Fibroblast of skin of back (primary cell): ENCODE measurements at regions not wholly inside any gene's neighbourhood (a gene's known extent, or its start where the extent isn't known, plus 50 kb on each side); places are given as distances from the start of the nearest gene placed in this dataset.

Source experiments
- DNase-seq: peaks from one replicate; pipeline ENCODE4 v3.0.0-alpha.2; 2013

DNA sequence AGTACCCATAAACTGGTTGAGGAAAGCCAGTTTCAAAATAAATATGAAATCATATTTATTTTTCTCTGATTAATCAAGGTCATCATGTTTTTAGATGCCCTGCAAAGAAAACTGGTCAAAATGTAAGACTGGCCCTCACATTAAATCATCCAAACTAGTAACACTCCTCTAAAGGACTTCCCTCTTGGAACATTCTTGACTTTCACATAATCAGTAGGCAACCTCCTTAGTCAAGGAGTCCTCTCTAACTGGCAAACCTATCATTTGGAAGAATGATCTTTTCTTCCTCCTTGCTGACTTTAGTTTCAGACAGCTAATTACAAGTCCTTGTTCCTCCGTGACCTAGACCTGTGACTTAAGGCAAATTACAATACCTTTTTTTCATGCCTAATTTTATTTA, 82.5 kb upstream of the DCBLD2 start:
- DNase-seq = no peak

DNA sequence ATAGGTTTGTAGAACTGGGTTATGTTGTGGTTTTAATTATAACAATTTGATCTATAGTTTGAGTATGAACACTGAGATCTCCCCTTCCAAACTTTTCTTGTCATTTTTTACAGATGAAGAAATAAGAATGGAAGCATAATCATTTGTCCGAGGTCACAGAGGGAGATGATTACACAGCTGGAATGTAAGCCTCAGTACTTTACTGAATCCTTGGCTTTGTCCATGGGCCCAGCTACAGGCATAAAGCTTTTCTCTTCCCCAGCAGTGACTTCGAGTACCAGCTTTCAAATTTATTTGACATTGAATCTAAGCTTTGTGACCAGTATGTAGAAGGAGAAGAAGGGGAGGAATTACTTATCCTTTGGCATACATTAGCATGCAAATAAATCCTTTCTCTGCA, 80.9 kb upstream of the DCBLD2 start:
- DNase-seq = no peak

DNA sequence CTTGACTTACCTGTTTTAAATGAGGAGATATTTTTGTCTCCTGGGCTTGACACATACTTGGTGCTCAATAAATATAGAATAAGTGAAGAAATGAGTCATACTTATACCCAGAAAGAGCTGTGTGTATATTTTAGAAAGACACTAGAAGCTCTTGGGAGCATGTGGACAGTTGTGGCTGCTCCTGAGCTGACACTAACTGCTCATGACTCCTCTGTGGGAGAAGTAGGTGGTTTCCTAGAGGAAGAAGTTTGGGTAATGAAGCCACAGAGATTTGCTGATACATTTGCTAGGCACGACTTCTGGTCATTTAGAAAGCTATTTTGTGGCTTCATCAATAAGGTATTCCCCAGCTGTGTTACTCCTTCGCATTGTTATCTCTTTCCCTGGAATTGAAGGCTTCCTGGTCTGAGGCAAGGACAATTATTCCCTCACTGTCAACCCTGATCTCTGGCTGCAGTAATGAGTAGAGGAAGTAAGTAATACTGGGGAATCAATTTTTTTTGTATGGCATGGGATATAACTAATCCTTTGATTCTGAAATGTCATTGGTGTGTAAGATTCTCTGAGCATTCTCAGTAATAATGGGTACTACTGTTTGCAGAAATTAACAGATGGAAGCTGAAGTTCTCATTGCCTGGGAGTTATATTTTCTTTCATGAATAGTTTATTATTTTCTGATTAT, 79.6 kb upstream of the DCBLD2 start:
- DNase-seq = peak; percentile 78

DNA sequence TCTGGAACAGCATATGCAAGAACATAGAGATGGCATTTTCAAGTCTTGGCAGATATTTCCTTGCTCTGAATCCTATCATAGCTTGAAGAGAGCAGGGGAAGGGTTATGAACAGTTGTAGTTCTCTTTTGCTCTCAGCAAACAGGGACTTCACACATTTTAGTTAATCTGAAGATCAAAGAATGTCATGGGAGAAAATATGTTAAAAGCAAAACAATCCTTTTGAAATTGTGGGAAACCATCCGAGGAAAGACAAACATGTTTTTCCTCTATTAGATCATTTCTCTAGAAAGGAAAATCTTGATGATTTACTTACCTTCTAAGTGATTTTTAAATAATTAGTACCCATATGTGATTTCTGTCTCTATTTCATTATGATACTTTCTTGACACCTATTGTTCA, 77.8 kb upstream of the DCBLD2 start:
- DNase-seq = no peak

DNA sequence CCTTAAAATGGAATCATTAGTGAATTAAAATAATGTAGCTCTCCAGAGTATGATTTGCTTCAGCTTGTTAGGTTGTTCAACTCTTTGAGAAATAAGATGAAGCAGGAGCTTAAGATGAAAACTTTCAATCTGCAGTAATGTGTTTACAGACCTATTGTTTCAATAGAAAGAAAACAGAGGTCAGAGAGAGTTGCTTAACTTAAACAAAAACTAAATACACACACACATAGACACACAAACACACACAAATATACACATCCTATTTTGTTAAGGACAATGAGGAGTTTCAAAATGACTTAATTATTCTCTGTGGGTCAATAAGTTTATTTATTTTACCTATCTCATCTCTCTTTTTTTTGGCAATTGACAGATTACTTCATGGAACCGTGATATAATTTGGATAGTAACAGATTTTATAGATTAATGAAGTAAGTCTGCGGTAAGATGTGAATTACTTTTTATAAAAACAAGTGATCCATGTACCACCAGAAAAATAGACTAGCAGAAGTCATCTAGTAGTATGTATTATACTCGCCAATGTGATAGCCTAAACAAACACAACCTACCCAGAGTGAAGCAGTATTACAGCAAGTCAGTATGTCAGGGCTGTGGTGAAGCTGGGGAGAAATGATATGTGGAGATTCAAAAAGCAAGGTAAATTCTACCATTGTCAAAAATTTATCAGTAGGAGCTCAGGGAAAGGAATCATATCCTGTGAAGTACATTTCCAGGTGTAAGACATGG, 76.7 kb upstream of the DCBLD2 start:
- DNase-seq = no peak

DNA sequence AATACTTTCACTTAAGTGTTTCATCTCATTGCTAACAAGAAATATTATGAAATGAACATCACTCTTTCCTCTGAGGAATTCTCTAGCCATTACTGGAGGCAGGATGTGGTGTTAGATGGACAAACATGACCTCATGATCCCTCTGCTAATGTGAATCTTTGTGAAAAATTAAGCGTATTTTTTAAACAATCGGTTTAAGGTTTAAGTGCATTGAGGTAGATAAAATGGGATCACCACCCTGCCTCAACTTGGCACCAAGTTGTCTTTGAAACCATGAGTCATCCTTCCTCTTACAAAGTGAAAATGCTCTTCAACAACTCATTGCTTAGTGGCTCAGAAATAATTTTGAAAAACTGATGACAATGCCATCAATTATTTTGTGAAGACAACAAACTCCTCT, 76.0 kb upstream of the DCBLD2 start:
- peak; percentile 84 for DNase-seq

DNA sequence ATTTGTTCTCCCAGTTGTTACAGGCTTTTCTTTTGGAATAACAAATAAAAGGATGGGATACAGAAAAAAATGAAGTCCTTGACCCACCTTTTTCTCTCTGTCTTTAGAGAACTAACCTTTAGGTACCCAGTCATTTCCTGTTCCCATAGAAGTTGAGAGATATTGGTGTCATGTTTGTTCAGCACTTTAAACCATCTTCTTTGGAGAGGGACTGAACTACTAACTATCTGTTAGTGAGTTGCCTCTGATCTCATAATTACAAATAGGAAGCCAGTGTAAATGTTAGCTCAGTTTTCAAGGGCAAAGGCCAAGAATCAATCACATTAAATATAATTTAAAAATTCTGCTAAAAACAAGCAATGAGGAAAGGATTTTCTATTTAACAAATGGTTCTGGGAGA, 72.9 kb upstream of the DCBLD2 start:
- no peak for DNase-seq

DNA sequence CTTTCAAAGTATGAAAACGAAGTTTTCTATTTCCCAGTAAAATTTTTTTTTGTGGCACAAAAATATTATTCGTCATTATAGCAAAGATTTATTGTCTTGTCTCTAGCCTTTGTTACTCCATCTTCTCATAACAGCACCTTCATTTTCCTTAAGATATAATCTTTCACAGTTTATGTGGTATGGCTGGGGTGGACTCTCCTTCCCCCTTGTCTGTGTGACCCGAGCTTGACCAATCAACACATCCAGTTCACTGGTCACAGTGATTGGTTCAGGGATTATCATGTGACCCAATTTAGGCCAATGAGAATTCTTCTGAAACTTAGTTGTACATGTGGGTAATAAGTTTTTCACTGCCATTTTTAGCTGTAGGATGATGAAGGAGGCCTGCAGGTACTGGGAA, 71.2 kb upstream of the DCBLD2 start:
- DNase-seq = no peak

DNA sequence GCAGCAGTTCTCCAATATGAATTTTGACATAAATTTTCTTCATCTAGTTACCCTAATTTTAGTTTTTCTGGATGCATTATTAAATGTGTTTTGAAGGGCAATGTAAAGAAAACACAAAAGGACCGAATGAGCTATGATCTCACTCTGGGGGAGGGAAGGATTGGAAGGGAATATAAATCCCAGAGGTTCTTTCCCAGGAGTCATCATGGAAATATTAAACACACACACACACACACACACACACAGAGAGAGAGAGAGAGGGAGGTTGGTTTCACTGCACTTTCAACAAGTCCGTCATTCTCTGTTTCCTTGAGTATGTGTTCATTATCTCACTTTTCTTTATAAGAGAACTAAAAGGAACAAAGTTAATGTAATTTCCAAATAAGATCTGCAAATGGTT, 70.7 kb upstream of the DCBLD2 start:
- DNase-seq = peak; percentile 98

DNA sequence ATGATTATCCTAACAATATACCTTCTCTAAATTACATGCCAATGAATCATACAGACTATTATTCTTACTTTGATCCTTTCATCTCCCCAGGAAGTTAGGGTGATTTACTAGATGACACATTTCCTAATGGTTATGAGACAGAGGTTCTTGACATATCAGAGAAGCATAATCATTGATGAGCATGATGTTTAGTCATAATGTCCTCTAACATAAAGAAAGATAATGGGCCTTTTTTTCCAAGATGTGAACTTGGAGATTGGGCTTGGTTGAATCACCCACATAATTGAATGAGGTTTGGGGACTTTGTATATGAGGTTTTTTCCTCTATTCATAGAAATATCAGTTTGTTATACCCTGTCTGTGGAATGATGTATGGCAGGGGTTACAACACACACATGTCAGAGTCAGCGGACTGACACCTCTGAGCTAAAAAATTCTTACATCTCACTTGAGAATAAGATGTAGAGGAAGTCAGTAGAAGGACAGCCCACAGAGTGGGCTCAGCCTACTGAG, 69.7 kb upstream of the DCBLD2 start:
- DNase-seq = peak; percentile 95

DNA sequence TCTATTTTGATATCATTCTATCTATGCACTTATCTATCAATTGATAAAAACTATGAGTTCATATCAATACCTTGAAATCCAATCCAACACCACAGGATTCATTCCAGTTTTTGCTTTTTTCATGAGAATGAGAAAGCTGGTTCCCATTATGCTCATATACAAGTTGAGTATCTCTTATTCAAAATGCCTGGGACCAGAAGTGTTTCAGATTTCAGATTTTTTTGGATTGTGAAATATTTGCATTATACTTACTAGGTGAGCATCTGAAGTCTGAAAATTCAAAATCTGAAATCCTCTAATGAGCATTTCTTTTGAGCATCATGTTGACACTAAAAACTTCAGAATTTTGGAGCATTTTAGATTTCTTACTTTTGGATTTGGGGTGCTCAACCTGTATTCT, 67.8 kb upstream of the DCBLD2 start:
- no peak for DNase-seq

DNA sequence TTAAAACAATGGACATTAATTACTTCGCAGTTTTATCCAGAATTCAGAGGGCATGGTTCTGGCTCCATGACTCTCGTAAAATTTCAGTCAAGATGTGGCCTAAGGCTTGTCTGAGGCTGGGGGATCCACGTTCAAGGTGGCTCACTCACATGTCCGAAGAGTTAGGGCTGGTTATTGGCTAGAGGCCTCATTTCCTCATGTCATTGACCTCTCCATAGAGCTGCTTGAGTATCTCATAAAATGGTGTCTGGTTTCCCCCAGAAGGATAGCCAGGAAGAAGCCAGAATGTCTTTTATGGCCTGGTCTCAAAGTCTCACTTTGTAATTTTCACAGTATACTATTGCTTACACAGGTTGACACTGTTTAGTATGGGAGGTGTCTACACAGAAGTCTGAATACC, 67.3 kb upstream of the DCBLD2 start:
- DNase-seq = no peak

DNA sequence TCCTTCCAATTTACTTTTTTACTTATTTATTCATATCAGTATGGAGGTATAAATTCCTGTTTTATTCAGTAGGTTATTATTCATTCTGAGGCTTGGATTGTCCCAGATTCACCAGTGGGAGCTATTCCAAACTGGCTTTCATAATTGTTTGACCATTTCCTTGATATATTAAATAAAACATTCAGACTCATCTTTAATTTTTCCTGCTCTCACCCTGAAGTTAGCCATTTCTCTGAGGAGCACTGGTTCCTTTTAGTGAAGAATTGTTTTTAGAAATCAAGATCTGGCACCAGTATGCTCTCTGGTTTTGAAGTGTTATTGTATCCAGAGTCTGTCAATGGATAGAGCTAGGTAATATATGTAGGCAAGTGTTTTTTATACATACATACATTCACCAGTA, 66.9 kb upstream of the DCBLD2 start:
- no peak for DNase-seq

DNA sequence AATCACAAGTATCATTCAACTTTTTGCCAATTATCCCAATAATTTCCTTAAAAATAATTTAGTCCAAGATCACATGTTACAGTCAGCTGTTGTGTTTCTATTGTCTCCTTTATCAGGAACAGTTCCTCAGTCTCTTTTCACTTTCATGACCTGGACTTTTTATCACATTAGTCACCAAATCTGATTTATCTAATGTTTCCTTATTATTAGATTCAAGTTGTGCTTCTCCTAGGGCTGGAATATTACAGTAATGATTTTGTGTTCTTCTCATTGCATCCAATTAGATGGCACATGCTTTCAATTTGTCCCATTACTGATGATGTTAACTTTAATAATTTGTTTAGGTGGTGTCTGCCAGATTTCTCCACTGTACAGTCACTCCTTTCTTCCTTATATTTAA, 66.3 kb upstream of the DCBLD2 start:
- DNase-seq = no peak

DNA sequence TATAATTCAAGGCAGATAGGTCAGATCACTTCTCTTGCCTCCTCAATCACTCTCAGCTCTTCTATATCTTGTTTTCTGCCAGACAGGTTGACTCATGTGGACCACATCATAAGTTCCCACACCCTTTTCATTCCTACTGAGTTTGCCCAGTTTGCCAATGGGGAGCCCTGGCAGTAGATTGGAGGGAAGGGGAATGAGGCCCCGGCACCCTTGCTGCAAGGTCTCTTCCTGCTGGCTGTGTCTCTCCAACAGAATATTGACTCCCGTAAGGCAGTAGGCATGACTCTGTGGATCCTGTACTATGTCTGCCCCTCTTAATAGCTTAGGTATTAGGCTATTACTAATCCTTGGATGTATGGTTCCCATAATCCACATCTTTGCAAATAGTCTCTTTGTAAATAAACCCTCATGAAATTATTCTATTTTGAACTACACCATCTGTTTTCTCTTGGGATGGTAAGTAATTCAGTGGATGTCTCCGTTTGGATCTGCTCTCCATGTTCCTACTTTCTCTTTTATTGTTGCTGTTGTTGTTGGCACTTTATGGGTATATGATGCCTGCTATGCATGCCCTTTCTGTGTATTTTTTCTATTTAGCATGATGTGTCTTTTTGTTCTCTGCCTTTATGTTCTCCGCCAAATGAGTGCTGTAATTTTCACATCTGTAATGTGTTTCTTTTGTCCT, 65.5 kb upstream of the DCBLD2 start:
- peak; percentile 48 for DNase-seq

DNA sequence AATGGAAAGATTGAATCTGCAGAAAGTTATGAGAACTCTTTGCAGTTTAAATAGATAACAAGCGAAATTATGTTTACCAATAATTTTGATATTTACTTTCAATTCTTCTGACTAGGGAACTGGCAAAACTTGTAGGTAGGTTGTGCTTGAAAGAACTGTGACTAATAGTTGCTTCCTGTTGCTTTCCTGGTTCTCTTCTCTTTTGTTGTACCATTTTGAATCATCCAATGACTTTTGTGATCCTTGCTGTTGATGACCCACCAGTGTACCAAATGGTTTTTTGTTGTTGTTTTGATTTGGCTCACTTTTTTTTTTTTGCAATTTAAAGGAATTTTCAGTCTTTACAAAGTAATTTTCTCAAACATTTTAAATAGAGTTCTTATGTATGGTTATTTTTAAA, 64.9 kb upstream of the DCBLD2 start:
- DNase-seq = no peak

DNA sequence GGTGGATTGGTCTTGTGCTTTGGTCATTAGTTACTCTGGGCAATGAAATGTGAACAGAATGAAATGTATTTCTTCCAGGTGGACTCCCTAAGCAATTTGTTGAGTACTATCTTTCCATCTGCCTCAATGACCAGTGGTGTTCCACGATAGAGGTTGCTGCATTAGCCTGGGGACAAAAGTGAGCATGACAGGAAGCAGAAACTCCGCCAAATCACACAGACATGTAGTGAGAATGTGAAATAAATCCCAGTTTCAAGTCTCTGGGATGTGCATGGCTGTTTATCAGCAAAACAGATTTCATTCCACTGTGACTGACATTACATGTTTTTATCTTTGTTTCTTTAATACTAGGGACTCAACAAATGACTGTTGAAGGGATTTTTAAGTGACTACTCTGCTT, 63.3 kb upstream of the DCBLD2 start:
- DNase-seq = no peak

DNA sequence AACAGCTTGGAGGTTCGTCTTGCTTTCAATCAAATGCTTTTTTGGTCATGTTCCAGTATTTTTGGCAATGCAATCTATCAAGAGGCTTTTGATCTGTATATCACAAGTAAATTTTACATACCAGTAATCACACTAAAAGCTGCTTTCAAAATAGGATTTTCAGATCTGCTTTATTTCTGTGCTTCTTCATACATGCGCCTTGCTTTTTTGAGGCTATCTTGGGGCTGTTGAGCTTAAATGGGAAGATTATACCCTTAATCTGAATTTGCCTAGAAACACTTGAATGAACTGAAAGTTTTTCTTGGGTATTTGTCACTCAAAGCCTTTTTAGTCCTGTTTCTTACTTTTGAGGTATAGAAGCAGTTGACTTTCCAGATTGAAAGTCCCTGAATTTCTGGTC, 62.1 kb upstream of the DCBLD2 start:
- DNase-seq = no peak

DNA sequence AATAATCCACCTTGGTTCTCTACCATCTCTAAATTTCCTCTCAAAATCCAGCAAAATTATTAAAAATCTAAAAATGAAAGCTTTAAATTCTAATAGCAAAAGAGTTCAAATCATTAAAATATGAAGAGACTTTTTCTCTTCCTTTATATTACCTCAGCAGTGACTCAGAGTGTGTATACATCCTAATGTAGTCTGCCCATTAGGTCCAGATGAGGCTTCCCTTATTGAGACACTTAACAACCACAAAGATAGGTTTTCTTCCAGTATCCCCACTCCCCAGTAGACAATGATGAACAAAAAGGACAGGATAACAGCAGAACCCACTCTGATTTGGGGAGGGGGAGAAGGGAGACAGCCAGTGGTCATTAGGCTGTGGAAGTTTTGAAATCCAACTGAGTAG, 61.5 kb upstream of the DCBLD2 start:
- peak; percentile 72 for DNase-seq

DNA sequence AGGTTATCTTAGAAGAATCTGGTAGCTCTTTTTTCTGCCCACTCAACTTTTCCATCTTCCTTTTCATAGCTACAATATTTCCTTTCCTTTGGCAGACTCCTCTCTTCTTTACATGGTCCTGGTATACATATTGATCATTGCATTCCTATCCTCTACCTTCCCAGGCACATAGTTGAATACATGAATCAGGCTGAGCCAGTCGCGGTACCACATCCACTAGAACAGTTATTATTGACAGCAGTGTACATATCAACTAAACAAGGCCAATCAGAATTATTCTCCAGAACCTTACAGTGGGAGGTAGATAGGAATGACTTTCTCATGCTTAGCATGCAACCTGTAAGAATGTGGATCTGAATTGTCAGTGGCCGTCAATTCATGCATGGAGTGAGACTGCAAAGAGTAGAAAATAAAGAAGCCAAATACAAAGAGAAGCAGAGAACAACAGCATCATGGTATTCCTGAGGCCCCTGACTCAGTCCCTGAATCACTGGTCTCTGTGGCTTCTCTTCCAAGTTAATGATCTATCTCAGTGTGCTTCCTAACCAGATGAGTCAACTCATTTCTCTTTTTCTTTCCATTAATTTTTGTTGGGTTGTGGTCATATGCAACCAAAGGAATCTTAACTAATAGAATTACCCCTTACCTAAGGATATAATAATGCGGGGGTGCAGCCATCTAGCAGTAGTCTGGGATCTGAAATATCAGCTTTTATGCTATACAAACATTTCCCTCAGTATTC, 60.9 kb upstream of the DCBLD2 start:
- peak; percentile 97 for DNase-seq

DNA sequence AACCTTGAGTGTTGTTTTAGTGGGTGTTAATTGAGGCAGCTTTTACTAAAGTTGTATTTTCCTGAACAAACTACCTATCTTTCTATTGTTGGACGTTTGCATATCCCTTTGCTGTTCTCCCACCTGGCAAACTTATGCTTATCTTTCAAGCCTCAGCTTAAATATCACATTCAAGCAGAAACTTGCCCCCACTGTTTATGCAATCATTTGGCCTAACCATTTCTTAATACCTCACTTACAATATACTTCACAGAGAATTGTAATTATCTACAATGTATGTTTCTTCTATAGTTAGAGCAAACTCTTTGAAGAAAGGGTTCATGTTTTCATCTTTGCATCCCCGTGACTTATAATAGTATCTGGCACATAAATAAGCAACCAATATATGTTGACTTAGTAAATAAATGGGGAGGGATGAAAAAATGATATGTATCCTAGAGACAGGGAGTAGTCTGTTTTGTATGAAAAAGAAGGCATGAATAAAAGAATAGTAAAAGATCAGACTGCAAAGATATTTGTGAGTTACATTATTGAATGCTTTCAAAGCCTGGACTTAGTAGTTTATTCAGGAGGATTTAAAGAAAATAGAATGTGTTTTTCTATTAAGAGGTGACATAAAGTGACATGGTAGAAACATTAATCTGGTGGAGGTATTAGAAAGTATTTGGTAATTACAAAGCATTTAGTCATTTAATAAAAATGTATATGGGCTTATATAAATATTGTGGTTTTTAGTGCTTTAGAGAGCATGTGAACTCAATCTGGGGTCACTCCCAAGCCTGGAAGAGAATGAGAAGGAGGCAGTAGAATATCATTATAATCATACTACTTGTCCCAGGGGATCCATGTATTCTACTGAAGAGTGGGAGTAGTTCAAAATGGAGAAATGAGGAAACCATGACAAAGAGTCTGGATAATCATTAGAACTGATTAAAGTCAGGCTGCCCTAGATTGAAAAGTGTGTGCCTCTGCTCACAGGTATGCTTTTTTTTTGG, 60.0 kb upstream of the DCBLD2 start:
- peak; percentile 98 for DNase-seq

DNA sequence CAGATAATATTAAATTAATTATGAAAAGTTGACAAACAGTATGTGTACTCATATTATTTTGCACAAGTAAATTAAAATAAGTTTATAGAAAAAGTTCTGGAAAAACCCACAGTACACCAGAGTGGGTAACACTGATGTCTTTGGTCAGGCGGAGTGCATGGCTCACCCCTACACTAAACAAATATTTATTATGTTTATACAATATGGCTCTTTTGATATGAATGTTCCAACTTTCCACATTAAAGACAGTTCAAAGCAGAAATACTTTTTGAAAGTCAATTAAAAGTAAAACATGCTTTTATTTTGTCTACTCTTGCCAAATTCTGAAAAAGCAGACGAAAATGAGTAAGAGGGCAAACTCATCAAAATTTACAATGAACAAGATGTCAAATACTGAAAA, 56.2 kb upstream of the DCBLD2 start:
- DNase-seq = no peak
